HL-60/S4 treated with phorbol 12-myristate 13-acetate at 8.2 ng/mL for 4 days and 3 days (cell line): ENCODE measurements at regions not wholly inside any gene's neighbourhood (a gene's known extent, or its start where the extent isn't known, plus 50 kb on each side); places are given as distances from the start of the nearest gene placed in this dataset.
"Not testable (repeated sequence)": the region's sequence is repeated elsewhere in the genome, so short reads cannot be mapped to it uniquely, and the experiment has no call there.

Experiments
- in situ Hi-C: fragments of 300-500 bp; cut with MboI; formaldehyde crosslinking; loops from 2 replicates; pipeline ENCODE4 v1.15.0; 2022; ENCODE audit warnings: low sequenced_read_pairs

- in situ Hi-C loops: no loop called here
Measured at GRCh38 chr14:88929656-88930436, 105.4 kb downstream of the TTC8 start.

GRCh38 chr14:88931321-88932110 is 107.1 kb downstream of the TTC8 start:
- in situ Hi-C loops: no loop called here

- in situ Hi-C loops: no loop called here
Measured at GRCh38 chr14:88933191-88933590, 108.7 kb downstream of the TTC8 start.

DNA sequence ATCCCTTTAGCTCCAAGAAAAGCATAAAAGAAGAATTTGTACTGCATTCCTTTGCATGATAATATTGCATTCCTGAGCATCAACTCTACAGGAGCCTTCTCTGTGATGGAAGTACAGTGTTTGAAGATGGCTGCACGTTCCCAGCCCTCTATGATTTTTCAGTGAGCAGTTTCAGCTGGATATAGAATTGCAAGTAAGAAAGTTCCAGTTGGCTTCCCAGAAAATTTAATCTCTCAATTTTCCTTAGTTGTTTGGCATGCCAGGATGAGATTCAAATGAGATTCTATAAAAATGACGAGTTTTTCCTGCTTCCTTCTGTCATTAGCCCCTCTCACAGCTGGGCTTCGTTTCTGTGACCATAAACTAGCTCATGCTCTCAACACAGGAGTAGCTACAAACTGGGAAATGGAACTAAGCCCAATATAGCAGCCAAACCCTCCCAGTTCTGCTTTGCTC is 109.9 kb downstream of the TTC8 start:
- in situ Hi-C loops: no loop called here

GRCh38 chr14:88935083-88935482 is 110.6 kb downstream of the TTC8 start:
- in situ Hi-C loops: no loop called here

DNA sequence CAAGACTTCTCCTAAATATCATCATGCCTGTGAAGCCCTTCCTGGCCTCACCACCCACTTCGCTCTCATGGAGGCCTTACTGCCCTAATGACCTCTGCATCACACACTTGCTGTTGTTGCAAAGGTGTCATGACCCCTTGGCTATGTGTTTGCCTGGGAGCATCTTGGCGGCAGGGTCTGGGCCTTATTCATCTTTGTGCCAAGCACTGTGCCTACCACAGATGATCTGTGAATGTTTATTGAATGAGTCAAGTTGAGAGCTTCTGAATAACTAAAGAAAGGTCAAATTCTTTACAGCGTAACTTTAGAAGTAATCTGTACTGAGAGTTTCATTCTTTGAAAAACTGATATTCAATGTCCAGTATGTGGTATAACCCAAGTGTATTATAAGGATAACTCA is 113.3 kb downstream of the TTC8 start:
- in situ Hi-C loops: no loop called here

GRCh38 chr14:88940671-88941070 is 116.2 kb downstream of the TTC8 start:
- in situ Hi-C loops: no loop called here

DNA sequence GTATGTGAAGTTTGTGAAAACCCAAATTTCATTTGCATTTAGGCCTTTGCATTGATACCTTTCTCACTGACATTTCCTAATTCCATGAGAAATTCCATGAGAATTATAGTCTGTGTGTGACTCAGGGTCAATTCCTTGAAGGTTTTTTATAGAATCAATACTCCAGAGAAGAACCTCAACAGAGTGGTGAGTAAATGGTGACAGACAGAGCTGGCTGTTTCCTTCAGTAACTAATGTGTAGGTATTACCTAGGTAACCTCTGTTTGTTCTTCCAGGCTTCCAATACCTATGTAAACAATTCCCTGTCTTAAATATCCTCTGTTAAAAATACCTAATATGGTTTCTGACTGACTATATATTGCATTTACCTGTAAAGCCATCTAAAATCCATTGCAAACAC is 117.0 kb downstream of the TTC8 start:
- in situ Hi-C loops: no loop called here

GRCh38 chr14:88947646-88948598 is 123.5 kb downstream of the TTC8 start:
- in situ Hi-C loops: no loop called here

DNA sequence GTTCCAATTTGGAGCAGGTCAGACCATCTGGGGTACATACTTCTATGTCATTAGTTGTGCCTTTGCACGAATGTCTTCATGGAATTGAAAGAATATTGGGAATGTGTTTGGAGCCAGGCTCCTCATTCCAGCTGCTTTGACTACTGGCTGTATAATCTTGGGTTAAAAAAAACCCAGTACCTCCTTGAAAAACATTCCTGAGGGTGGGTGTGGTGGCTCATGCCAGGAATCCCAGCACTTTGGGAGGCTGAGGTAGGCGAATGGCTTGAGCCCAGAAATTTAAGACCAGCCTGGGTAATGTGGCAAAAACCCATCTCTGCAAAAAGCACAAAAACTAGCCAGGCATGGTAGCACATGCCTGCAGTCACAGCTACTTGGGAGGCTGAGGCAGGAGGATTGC is 125.6 kb downstream of the TTC8 start:
- in situ Hi-C loops: no loop called here

GRCh38 chr14:88951370-88951769 is 126.9 kb downstream of the TTC8 start:
- in situ Hi-C loops: no loop called here

GRCh38 chr14:88952901-88953300 is 128.4 kb downstream of the TTC8 start:
- in situ Hi-C loops: no loop called here

DNA sequence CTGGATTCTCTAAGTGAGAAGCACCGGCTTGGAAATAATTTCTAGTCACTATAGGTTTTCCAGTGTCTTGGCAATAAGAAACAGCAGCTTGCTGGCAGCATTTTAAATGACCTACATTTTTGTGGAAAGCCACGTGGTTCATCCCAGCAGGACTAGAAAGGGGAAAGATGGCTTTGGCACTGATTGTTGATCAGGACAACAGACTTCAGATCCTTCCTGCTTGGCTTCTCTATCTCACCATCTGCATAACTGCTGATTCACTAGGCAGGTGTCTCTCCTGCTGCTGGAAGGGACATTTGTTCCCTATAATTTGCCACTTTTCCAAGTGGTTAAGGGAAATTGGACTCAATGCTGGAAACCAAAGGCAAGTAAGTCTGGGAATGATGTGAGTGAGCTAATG is 131.0 kb downstream of the TTC8 start:
- in situ Hi-C loops: no loop called here

GRCh38 chr14:88960496-88960895 is 136.0 kb downstream of the TTC8 start:
- in situ Hi-C loops: no loop called here

- in situ Hi-C loops: no loop called here
Measured at GRCh38 chr14:88961214-88961613, 136.8 kb downstream of the TTC8 start.

- in situ Hi-C loops: no loop called here
Measured at GRCh38 chr14:88962356-88962755, 137.9 kb downstream of the TTC8 start.

- in situ Hi-C loops: no loop called here
Measured at GRCh38 chr14:88967299-88967698, 142.8 kb downstream of the TTC8 start.

DNA sequence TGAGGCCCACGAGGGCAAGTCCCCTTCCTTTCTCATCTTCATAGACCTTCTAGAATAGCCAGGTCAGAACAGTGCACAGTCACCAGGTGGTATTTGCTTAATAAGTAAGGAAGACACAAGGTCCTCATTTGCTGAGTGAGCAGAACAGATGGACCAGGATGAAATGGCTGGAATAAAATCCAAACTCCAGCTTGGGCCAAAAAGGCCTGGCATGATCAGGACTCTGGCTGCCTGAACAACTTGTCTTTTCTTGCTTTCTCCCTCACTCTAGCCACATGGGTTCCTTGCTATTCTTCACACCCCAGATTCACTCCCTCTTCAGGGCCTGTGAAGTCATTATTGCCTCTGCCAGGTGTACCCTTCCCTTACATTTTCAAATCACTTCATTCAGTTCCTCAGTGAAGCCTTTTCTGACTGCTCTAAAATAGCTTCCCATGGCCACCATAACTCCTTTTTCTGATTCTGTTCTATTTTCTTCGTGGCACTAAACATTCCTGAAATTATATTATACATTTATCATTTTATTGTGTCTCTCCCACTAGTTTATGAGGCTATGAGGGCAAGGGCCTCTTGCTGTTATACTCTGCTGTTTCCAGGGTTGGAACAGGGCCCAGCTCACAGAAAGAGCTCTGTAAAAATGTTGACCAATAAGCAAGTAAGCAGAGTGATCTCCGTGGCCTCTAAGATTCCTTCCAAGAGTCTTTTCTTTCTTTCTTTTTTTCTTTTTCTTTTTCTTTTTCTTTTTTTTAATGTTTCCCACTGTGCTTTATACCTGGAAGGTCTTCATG is 150.8 kb downstream of the TTC8 start:
- in situ Hi-C loops: no loop called here

- in situ Hi-C loops: no loop called here
Measured at GRCh38 chr14:88975926-88976325, 151.5 kb downstream of the TTC8 start.

DNA sequence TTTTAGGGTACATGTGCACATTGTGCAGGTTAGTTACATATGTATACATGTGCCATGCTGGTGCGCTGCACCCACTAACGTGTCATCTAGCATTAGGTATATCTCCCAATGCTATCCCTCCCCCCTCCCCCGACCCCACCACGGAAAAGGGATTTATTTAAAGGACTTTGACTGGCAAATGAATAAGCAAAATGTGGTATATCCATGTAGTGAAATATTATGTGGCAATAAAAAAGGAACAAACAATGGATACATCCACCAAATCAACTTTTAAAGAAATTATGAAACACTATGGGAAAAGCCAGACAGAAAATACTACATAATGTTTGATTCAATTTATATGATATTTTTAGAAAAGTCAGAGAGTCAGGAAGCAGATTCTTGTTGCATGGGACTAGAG is 156.5 kb downstream of the TTC8 start:
- in situ Hi-C loops: not testable (repeated sequence)
